ENCODE measurements at regions not wholly inside any gene's neighbourhood (a gene's known extent, or its start where the extent isn't known, plus 50 kb on each side); places are given as distances from the start of the nearest gene placed in this dataset.

GRCh38 chrX:121336831-121337421, 289.5 kb downstream of the GLUD2 start:
- no peaks in the 10 kb centered on the region for H3K9me3 ChIP-seq
- no peaks in the 10 kb centered on the region for H3K27me3 ChIP-seq
- no peaks in the 10 kb centered on the region for H3K4me1 ChIP-seq
- no peak for TF ChIP-seq POLR2A (IDR thresholded peaks at IDR 0.05)
- TF ChIP-seq CTCF (IDR thresholded peaks at IDR 0.05) = no peak
- TF ChIP-seq EP300 (IDR thresholded peaks at IDR 0.05) = no peak
- no peak overlapping the region for H3K27ac ChIP-seq
- DNase-seq (ENCODE audit: low spot score in 2 of 2) = no peak
- WGBS, 2 donors = 57 to 74% methylated on average over 4 of the region's 4 CpGs
- no peak overlapping the region for H3K4me3 ChIP-seq
- no peaks in the 10 kb centered on the region for H3K36me3 ChIP-seq

- DNase-seq (ENCODE audit: low spot score in 2 of 2) = no peak
- Histone ChIP-seq H3K4me3 (no peak overlapping the region), H3K27ac (no peak overlapping the region), H3K36me3 (no peaks in the 10 kb centered on the region), H3K4me1 (no peaks in the 10 kb centered on the region), H3K27me3 (no peaks in the 10 kb centered on the region), H3K9me3 (no peaks in the 10 kb centered on the region)
- WGBS, 2 donors = 58 to 66% methylated on average over 2 of the region's 2 CpGs
- TF ChIP-seq EP300 (IDR thresholded peaks at IDR 0.05) (no peak), POLR2A (IDR thresholded peaks at IDR 0.05) (no peak), CTCF (IDR thresholded peaks at IDR 0.05) (no peak)
Observed at GRCh38 chrX:121337816-121338215, 290.4 kb downstream of the GLUD2 start.

- no peaks in the 10 kb centered on the region for H3K27me3 ChIP-seq
- no peaks in the 10 kb centered on the region for H3K36me3 ChIP-seq
- no peak overlapping the region for H3K27ac ChIP-seq
- H3K4me1 ChIP-seq = no peaks in the 10 kb centered on the region
- no peak for TF ChIP-seq POLR2A (IDR thresholded peaks at IDR 0.05)
- TF ChIP-seq EP300 (IDR thresholded peaks at IDR 0.05) = no peak
- TF ChIP-seq CTCF (IDR thresholded peaks at IDR 0.05) = no peak
- no peak overlapping the region for H3K4me3 ChIP-seq
- peaks cover 0 to 5% (median 0%) of the 10 kb centered on the region in 4 donors for H3K9me3 ChIP-seq
- 76 to 90% methylated on average over 3 of the region's 3 CpGs for WGBS, 2 donors
- DNase-seq (ENCODE audit: low spot score in 2 of 2) = no peak
Observed at GRCh38 chrX:121349263-121349662, 301.9 kb downstream of the GLUD2 start.

GRCh38 chrX:121356139-121356849, 308.9 kb downstream of the GLUD2 start:
- H3K27ac ChIP-seq = no peak overlapping the region
- H3K27me3 ChIP-seq = no peaks in the 10 kb centered on the region
- H3K4me3 ChIP-seq = no peak overlapping the region
- TF ChIP-seq POLR2A (IDR thresholded peaks at IDR 0.05) (no peak), CTCF (IDR thresholded peaks at IDR 0.05) (no peak), EP300 (IDR thresholded peaks at IDR 0.05) (no peak)
- H3K9me3 ChIP-seq = peaks cover 0 to 5% (median 0%) of the 10 kb centered on the region in 4 donors
- 86 to 92% methylated on average over 21 to 22 of the region's 22 CpGs for WGBS, 2 donors
- no peaks in the 10 kb centered on the region for H3K4me1 ChIP-seq
- H3K36me3 ChIP-seq = no peaks in the 10 kb centered on the region
- no peak for DNase-seq (ENCODE audit: low spot score in 2 of 2)

- WGBS, 2 donors = 89 to 91% methylated on average over 6 of the region's 6 CpGs
- Histone ChIP-seq H3K9me3 (no peaks in the 10 kb centered on the region), H3K27me3 (no peaks in the 10 kb centered on the region), H3K4me1 (no peaks in the 10 kb centered on the region), H3K36me3 (no peaks in the 10 kb centered on the region), H3K27ac (no peak overlapping the region), H3K4me3 (no peak overlapping the region)
- DNase-seq (ENCODE audit: low spot score in 2 of 2) = no peak
- TF ChIP-seq EP300 (IDR thresholded peaks at IDR 0.05) = no peak
- no peak for TF ChIP-seq POLR2A (IDR thresholded peaks at IDR 0.05)
- TF ChIP-seq CTCF (IDR thresholded peaks at IDR 0.05) = no peak
Observed at GRCh38 chrX:121356850-121357171, 309.4 kb downstream of the GLUD2 start.
